SK-N-SH (cell line): ENCODE measurements at regions not wholly inside any gene's neighbourhood (a gene's known extent, or its start where the extent isn't known, plus 50 kb on each side); places are given as distances from the start of the nearest gene placed in this dataset.

ENCODE experiments used
- CTCF ChIA-PET: fragments of 300-600, 350-600 bp; formaldehyde crosslinking; extraction: SDS; loops from one replicate; lab custom pipeline; 2021; lab: Yijun Ruan, JAX
- POLR2A ChIA-PET: fragments of 350-600 bp; sonication (Branson Sonifier 250); formaldehyde crosslinking; extraction: SDS; loops from one replicate; lab custom pipeline; 2020; ENCODE audit warnings: antibody characterized with exemption, inconsistent platforms; lab: Yijun Ruan, JAX
- DNase-seq: peaks from one replicate; pipeline ENCODE4 v3.0.0; 2012
- H2AFZ ChIP-seq: fragments of 200-600 bp; sonication (generic); 2 replicates; pipeline ENCODE4 v1.8.1; 2016; ENCODE audit warnings: antibody characterized with exemption, mild to moderate bottlenecking, low read depth
- H3F3A ChIP-seq: fragments of 200-600 bp; sonication (generic); replicated peaks from 2 replicates; pipeline ENCODE3; 2016; ENCODE audit warnings: antibody characterized with exemption, mild to moderate bottlenecking; ENCODE audit not compliant: insufficient read depth
- H3K27ac ChIP-seq, 2 experiments: fragments of 200-500 bp in 1 of 2; fragments of 200-600 bp in 1 of 2; sonication (Bioruptor generic) in 1 of 2; sonication (generic), shearing (Covaris generic) in 1 of 2; 2 replicates each; pipeline versions ENCODE4 v1.5.1 to v1.6.1; 2014 to 2016; ENCODE audit warnings: low read depth in 2 of 2, inconsistent platforms in 1 of 2, low read length in 1 of 2, mild to moderate bottlenecking in 1 of 2, mixed read lengths in 1 of 2
- H3K27me3 ChIP-seq: fragments of 200-600 bp; sonication (generic), shearing (Covaris generic); 2 replicates; pipeline ENCODE4 v1.6.1; 2016; ENCODE audit warnings: mixed run types; ENCODE audit not compliant: insufficient read depth
- H3K36me3 ChIP-seq, 2 experiments: fragments of 200-500 bp in 1 of 2; fragments of 200-600 bp in 1 of 2; sonication (Bioruptor generic) in 1 of 2; sonication (generic) in 1 of 2; replicated peaks in 1 of 2; 2 replicates each; pipeline versions ENCODE3 to v1.5.1; 2014 to 2016; ENCODE audit warnings: low read length in 1 of 2, mild to moderate bottlenecking in 1 of 2; ENCODE audit not compliant: insufficient read depth in 2 of 2, control insufficient read depth in 1 of 2
- H3K4me1 ChIP-seq, 2 experiments: fragments of 200-500 bp in 1 of 2; fragments of 200-600 bp in 1 of 2; sonication (Bioruptor generic) in 1 of 2; sonication (generic), shearing (Covaris generic) in 1 of 2; 2 replicates each; pipeline versions ENCODE4 v1.5.1 to v1.6.1; 2014 to 2016; ENCODE audit warnings: low read depth in 1 of 2, low read length in 1 of 2, mixed run types in 1 of 2; ENCODE audit not compliant: insufficient read depth in 2 of 2, control insufficient read depth in 1 of 2
- H3K4me2 ChIP-seq: fragments of 200-600 bp; sonication (generic), shearing (Covaris generic); 2 replicates; pipeline ENCODE4 v1.6.1; 2017; ENCODE audit warnings: mixed run types
- H3K4me3 ChIP-seq, 2 experiments: fragments of 200-500 bp in 1 of 2; fragments of 200-600 bp in 1 of 2; sonication (Bioruptor generic) in 1 of 2; sonication (generic), shearing (Covaris generic) in 1 of 2; 2 replicates each; pipeline versions ENCODE4 v1.5.1 to v1.8.1; 2014 to 2016; ENCODE audit warnings: low read depth in 2 of 2, inconsistent platforms in 1 of 2, low read length in 1 of 2, mild to moderate bottlenecking in 1 of 2, mixed read lengths in 1 of 2, moderate library complexity in 1 of 2
- H3K79me2 ChIP-seq: fragments of 200-600 bp; sonication (generic); 2 replicates; pipeline ENCODE4 v1.8.1; 2017; ENCODE audit warnings: mild to moderate bottlenecking; ENCODE audit not compliant: insufficient read depth
- H3K9ac ChIP-seq: fragments of 200-600 bp; sonication (generic); 2 replicates; pipeline ENCODE4 v1.6.1; 2017; ENCODE audit warnings: mixed run types
- H3K9me2 ChIP-seq: fragments of 200-600 bp; sonication (generic); 2 replicates; pipeline ENCODE4 v1.6.1; 2017; ENCODE audit warnings: mixed run types
- H3K9me3 ChIP-seq: fragments of 200-600 bp; sonication (generic); 2 replicates; pipeline ENCODE4 v1.6.1; 2017; ENCODE audit warnings: mixed run types, mild to moderate bottlenecking, moderate library complexity
- H4K20me1 ChIP-seq: fragments of 200-600 bp; sonication (generic); 2 replicates; pipeline ENCODE4 v1.6.1; 2017; ENCODE audit warnings: mild to moderate bottlenecking, mixed run types; ENCODE audit not compliant: insufficient read depth
- EP300 ChIP-seq, 2 experiments: IDR thresholded peaks; 2 replicates each; pipeline versions ENCODE4 v1.4.0 to v1.6.1; 2012; ENCODE audit warnings: borderline replicate concordance in 1 of 2, low read depth in 1 of 2, low read length in 1 of 2
- EZH2phosphoT487 ChIP-seq: fragments of 200-600 bp; sonication (generic); IDR thresholded peaks from 2 replicates; pipeline ENCODE4 v1.6.1; 2017; ENCODE audit warnings: low read depth, mixed run types, mild to moderate bottlenecking, antibody characterized with exemption, moderate library complexity, borderline replicate concordance
- FOXJ3 ChIP-seq: sonication (generic); formaldehyde crosslinking; IDR thresholded peaks from 2 replicates; pipeline ENCODE4 v1.5.1; 2020; ENCODE audit warnings: mild to moderate bottlenecking, missing genetic modification reagents
- FOXM1 ChIP-seq: IDR thresholded peaks from 2 replicates; pipeline ENCODE4 v1.4.0; 2012; ENCODE audit warnings: low read depth, mild to moderate bottlenecking
- JUND ChIP-seq: IDR thresholded peaks from 2 replicates; pipeline ENCODE4 v1.4.0; 2012
- NRF1 ChIP-seq: IDR thresholded peaks from 2 replicates; pipeline ENCODE4 v1.6.1; 2012; ENCODE audit warnings: low read depth, mild to moderate bottlenecking, low read length
- PBX3 ChIP-seq: IDR thresholded peaks from 2 replicates; pipeline ENCODE4; 2012
- RAD21 ChIP-seq: IDR thresholded peaks from 2 replicates; pipeline ENCODE4 v1.6.1; 2012; ENCODE audit warnings: mild to moderate bottlenecking, low read length
- RCOR1 ChIP-seq: fragments of 150-350 bp; IDR thresholded peaks from 2 replicates; pipeline ENCODE4 v1.6.1; 2017; ENCODE audit warnings: antibody characterized with exemption, low read length
- RFX5 ChIP-seq: IDR thresholded peaks from 2 replicates; pipeline ENCODE4 v1.6.1; 2012; ENCODE audit warnings: mild to moderate bottlenecking, improper control_type of control experiment, low read length
- RXRA ChIP-seq: IDR thresholded peaks from 2 replicates; pipeline ENCODE4 v1.4.0; 2012; ENCODE audit warnings: low read depth, mild to moderate bottlenecking, borderline replicate concordance
- SIN3A ChIP-seq: IDR thresholded peaks from 2 replicates; pipeline ENCODE4 v1.6.1; 2012; ENCODE audit warnings: low read depth, mild to moderate bottlenecking, low read length, moderate library complexity, borderline replicate concordance
- TEAD4 ChIP-seq: IDR thresholded peaks from 2 replicates; pipeline ENCODE4 v1.4.0; 2012; ENCODE audit warnings: mild to moderate bottlenecking, borderline replicate concordance; ENCODE audit not compliant: insufficient read depth
- WGBS: methylation state at CpG from one replicate; pipeline ENCODE4 v1.1.6; 2017; ENCODE audit warnings: low lambda C conversion rate; 5-methylcytosine and 5-hydroxymethylcytosine counted together
- TF ChIP-seq, protein P1 (sequence below): IDR thresholded peaks from 2 replicates; pipeline ENCODE4 v1.4.0; 2012; ENCODE audit warnings: low read depth
- TF ChIP-seq, protein P2 (sequence below): IDR thresholded peaks from 2 replicates; pipeline ENCODE4 v1.4.0; 2012; ENCODE audit warnings: low read depth, borderline replicate concordance
- TF ChIP-seq, protein P3 (sequence below): fragments of 150-350 bp; IDR thresholded peaks from 2 replicates; pipeline ENCODE4 v1.6.1; 2017; ENCODE audit warnings: antibody characterized with exemption, low read length, low read depth, borderline replicate concordance
- TF ChIP-seq, protein P4 (sequence below): fragments of 200-600 bp; sonication (generic); IDR thresholded peaks from 2 replicates; pipeline ENCODE4 v1.6.1; 2017; ENCODE audit warnings: antibody characterized with exemption, mild to moderate bottlenecking, moderate library complexity

GRCh38 chr4:44916411-44916810 is 190.1 kb upstream of the GNPDA2 start:
- Histone ChIP-seq H3K4me2 (peak overlapping the region; percentile 49), H3F3A (no peaks in the 10 kb centered on the region)
- WGBS: 10% methylated on average over 3 of the region's 3 CpGs

GRCh38 chr4:44914748-44915147 is 188.4 kb upstream of the GNPDA2 start:
- no peak for DNase-seq
- POLR2A ChIA-PET: no interaction called here
- WGBS: 11% methylated on average over 2 of the region's 2 CpGs
- TF ChIP-seq SIN3A (no peak), FOXM1 (no peak), JUND (no peak), EZH2phosphoT487 (no peak), PBX3 (no peak), RFX5 (no peak)
- TF ChIP-seq, protein P1, sequence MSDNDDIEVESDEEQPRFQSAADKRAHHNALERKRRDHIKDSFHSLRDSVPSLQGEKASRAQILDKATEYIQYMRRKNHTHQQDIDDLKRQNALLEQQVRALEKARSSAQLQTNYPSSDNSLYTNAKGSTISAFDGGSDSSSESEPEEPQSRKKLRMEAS: no peak
- TF ChIP-seq, protein P2, sequence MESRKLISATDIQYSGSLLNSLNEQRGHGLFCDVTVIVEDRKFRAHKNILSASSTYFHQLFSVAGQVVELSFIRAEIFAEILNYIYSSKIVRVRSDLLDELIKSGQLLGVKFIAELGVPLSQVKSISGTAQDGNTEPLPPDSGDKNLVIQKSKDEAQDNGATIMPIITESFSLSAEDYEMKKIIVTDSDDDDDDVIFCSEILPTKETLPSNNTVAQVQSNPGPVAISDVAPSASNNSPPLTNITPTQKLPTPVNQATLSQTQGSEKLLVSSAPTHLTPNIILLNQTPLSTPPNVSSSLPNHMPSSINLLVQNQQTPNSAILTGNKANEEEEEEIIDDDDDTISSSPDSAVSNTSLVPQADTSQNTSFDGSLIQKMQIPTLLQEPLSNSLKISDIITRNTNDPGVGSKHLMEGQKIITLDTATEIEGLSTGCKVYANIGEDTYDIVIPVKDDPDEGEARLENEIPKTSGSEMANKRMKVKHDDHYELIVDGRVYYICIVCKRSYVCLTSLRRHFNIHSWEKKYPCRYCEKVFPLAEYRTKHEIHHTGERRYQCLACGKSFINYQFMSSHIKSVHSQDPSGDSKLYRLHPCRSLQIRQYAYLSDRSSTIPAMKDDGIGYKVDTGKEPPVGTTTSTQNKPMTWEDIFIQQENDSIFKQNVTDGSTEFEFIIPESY: no peak
- no peak overlapping the region for H3K4me2 ChIP-seq
- no peaks in the 10 kb centered on the region for H4K20me1 ChIP-seq
- no peak overlapping the region for H2AFZ ChIP-seq
- no peaks in the 10 kb centered on the region for H3K4me1 ChIP-seq
- H3K4me3 ChIP-seq: no peak overlapping the region
- H3K9me3 ChIP-seq: no peaks in the 10 kb centered on the region
- H3F3A ChIP-seq: no peaks in the 10 kb centered on the region
- CTCF ChIA-PET: interaction anchor here (1.4 kb wide), 1 partner anchor 154 kb away, joined by 3 read pairs; no protein-coding TSS in a partner anchor
- no peak overlapping the region for H3K9ac ChIP-seq
- H3K36me3 ChIP-seq: no peaks in the 10 kb centered on the region
- H3K79me2 ChIP-seq: no peaks in the 10 kb centered on the region
- no peak overlapping the region for H3K27ac ChIP-seq
- H3K27me3 ChIP-seq: no peaks in the 10 kb centered on the region
- no peaks in the 10 kb centered on the region for H3K9me2 ChIP-seq

More at GRCh38 chr4:44916411-44916810, 190.1 kb upstream of the GNPDA2 start:
- Histone ChIP-seq H3K79me2 (no peaks in the 10 kb centered on the region), H3K4me3 (peak overlapping the region; percentile 26 to 52; a peak in 2 of 4 replicates), H3K9ac (peak overlapping the region; percentile 36; the same call in 1 of the 2 replicates), H4K20me1 (no peaks in the 10 kb centered on the region), H3K4me1 (no peaks in the 10 kb centered on the region), H3K36me3 (no peaks in the 10 kb centered on the region)
- ChIA-PET POLR2A (no interaction called here), CTCF (interaction anchor here (1.1 kb wide), 1 partner anchor 11 kb away, joined by 4 read pairs; no protein-coding TSS in a partner anchor)
- TF ChIP-seq EZH2phosphoT487 (no peak), SIN3A (no peak), RFX5 (no peak), FOXJ3 (CRISPR knock-in tag) (no peak), TEAD4 (no peak), RAD21 (no peak), NRF1 (no peak), PBX3 (no peak), RCOR1 (no peak), RXRA (no peak), EP300 (IDR thresholded peaks at IDR 0.05; ENCODE audit: borderline replicate concordance in 1 of 2, low read depth in 1 of 2, low read length in 1 of 2) (no peak)
- TF ChIP-seq, protein P3, sequence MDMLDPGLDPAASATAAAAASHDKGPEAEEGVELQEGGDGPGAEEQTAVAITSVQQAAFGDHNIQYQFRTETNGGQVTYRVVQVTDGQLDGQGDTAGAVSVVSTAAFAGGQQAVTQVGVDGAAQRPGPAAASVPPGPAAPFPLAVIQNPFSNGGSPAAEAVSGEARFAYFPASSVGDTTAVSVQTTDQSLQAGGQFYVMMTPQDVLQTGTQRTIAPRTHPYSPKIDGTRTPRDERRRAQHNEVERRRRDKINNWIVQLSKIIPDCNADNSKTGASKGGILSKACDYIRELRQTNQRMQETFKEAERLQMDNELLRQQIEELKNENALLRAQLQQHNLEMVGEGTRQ: no peak
- TF ChIP-seq, protein P4, sequence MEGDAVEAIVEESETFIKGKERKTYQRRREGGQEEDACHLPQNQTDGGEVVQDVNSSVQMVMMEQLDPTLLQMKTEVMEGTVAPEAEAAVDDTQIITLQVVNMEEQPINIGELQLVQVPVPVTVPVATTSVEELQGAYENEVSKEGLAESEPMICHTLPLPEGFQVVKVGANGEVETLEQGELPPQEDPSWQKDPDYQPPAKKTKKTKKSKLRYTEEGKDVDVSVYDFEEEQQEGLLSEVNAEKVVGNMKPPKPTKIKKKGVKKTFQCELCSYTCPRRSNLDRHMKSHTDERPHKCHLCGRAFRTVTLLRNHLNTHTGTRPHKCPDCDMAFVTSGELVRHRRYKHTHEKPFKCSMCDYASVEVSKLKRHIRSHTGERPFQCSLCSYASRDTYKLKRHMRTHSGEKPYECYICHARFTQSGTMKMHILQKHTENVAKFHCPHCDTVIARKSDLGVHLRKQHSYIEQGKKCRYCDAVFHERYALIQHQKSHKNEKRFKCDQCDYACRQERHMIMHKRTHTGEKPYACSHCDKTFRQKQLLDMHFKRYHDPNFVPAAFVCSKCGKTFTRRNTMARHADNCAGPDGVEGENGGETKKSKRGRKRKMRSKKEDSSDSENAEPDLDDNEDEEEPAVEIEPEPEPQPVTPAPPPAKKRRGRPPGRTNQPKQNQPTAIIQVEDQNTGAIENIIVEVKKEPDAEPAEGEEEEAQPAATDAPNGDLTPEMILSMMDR: no peak
- TF ChIP-seq, protein P1: no peak
- TF ChIP-seq, all 33 proteins: peak for 0
- DNase-seq: no peak
- Histone ChIP-seq H3K27ac (no peak overlapping the region), H3K9me2 (no peaks in the 10 kb centered on the region), H2AFZ (peak overlapping the region; percentile 83), H3K27me3 (no peaks in the 10 kb centered on the region), H3K9me3 (no peaks in the 10 kb centered on the region)
